ENCODE measurements at regions not wholly inside any gene's neighbourhood (a gene's known extent, or its start where the extent isn't known, plus 50 kb on each side); places are given as distances from the start of the nearest gene placed in this dataset.
"Not testable (repeated sequence)": the region's sequence is repeated elsewhere in the genome, so short reads cannot be mapped to it uniquely, and the experiment has no call there.

DNA sequence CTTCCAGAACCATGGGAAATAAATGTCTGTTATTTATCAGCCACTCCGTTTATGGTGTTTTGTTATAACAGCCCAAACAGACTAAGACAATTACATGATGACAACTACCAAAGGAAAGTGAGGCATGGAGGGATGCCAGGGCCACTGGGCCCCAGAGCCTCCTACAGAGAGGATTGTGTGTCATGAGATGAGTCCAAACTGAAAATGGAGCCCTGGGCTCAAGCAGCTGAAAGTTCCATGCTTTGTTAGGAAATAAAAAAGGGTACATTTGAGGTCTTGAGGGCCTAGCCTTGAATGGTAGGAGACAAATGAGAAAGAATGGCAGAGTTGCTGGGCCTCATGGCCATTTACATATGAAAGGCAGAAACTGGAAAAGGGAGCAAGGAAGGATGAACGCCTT, 586.5 kb downstream of the CETN3 start:
- ATAC-seq: no peak
- no peak for TF ChIP-seq CTCF (IDR thresholded peaks at IDR 0.05)
- TF ChIP-seq POLR2A (IDR thresholded peaks at IDR 0.05): no peak
- Histone ChIP-seq H3K4me1 (no peaks in the 10 kb centered on the region), H3K27ac (no peak overlapping the region), H3K36me3 (replicated peaks in 1 of 2; ENCODE audit: insufficient read depth in 1 of 2, low read depth in 2 of 2) (no peaks in the 10 kb centered on the region), H3K9me3 (no peaks in the 10 kb centered on the region), H3K4me3 (no peak overlapping the region), H3K27me3 (no peaks in the 10 kb centered on the region)
- WGBS, 2 donors: 66 to 82% methylated on average over 2 of the region's 2 CpGs
- intact Hi-C loops (cut with DNase I): no loop called here
- DNase-seq: no peak

- H3K4me1 ChIP-seq: no peaks in the 10 kb centered on the region
- DNase-seq (no peak), ATAC-seq (no peak)
- no peak overlapping the region for H3K27ac ChIP-seq
- no peaks in the 10 kb centered on the region for H3K27me3 ChIP-seq
- no peak overlapping the region for H3K4me3 ChIP-seq
- intact Hi-C loops (cut with DNase I): no loop called here
- H3K9me3 ChIP-seq: no peaks in the 10 kb centered on the region
- H3K36me3 ChIP-seq (replicated peaks in 1 of 2; ENCODE audit: insufficient read depth in 1 of 2, low read depth in 2 of 2): no peaks in the 10 kb centered on the region
- TF ChIP-seq CTCF (IDR thresholded peaks at IDR 0.05): no peak
- TF ChIP-seq POLR2A (IDR thresholded peaks at IDR 0.05): no peak
- 48 to 53% methylated on average over 4 of the region's 4 CpGs for WGBS, 2 donors
These were observed 591.7 kb downstream of the CETN3 start for GRCh38 chr5:89817841-89818240.

DNA sequence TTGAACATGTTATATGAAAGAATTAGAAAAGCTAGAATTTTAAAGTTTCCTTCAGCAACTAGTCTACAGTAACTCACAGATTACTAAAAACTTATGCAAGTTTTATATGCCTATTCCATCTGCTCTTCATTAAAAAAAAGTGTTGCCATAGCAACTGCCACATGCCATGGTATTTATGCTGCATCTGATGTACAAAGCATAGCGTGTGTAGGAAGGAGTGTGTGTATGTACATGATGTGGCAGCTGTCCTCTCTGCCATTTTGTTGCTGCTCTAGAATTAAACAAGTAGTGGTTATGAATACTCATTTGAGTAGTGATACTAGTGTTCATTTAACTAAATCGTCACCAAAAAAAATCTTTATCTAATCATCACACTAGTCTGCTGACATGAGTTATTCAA, 593.5 kb downstream of the CETN3 start:
- Histone ChIP-seq H3K27ac (no peak overlapping the region), H3K4me3 (no peak overlapping the region), H3K9me3 (no peaks in the 10 kb centered on the region), H3K4me1 (no peaks in the 10 kb centered on the region), H3K27me3 (no peaks in the 10 kb centered on the region), H3K36me3 (replicated peaks in 1 of 2; ENCODE audit: insufficient read depth in 1 of 2, low read depth in 2 of 2) (no peaks in the 10 kb centered on the region)
- intact Hi-C loops (cut with DNase I): no loop called here
- WGBS, 2 donors: 80 to 85% methylated on average over 2 of the region's 2 CpGs
- DNase-seq (no peak), ATAC-seq (no peak)
- TF ChIP-seq CTCF (IDR thresholded peaks at IDR 0.05) (no peak), POLR2A (IDR thresholded peaks at IDR 0.05) (no peak)

DNA sequence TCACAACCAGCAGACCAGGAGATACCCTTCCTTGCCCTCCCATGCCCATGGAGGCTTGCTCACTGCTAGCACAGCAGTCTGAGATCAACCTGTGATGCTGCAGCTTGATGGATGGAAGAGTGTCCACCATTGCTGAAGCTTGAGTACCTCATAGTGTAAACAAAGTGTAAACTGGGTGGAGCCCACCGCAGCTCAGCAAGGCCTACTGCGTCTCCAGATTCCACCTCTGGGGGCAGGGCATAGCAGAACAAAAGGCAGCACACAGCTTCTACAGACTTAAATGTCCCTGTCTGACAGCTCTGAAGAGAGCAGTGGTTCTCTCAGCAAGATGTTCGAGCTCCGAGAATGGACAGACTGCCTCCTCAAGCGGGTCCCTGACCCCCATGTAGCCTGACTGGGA, 608.8 kb downstream of the CETN3 start:
- H3K27ac ChIP-seq; DNase-seq; H3K27me3 ChIP-seq; ATAC-seq; H3K4me3 ChIP-seq; H3K4me1 ChIP-seq; intact Hi-C loops (cut with DNase I); H3K36me3 ChIP-seq (replicated peaks in 1 of 2; ENCODE audit: insufficient read depth in 1 of 2, low read depth in 2 of 2); H3K9me3 ChIP-seq: not testable (repeated sequence)
- WGBS, 2 donors: 79 to 83% methylated on average over 5 of the region's 5 CpGs

- H3K36me3 ChIP-seq (replicated peaks in 1 of 2; ENCODE audit: insufficient read depth in 1 of 2, low read depth in 2 of 2); ATAC-seq; H3K4me1 ChIP-seq; H3K27ac ChIP-seq; H3K27me3 ChIP-seq; intact Hi-C loops (cut with DNase I); DNase-seq; H3K4me3 ChIP-seq; H3K9me3 ChIP-seq: not testable (repeated sequence)
- 83 to 87% methylated on average over 6 of the region's 6 CpGs for WGBS, 2 donors
These were observed 615.1 kb downstream of the CETN3 start for GRCh38 chr5:89794504-89794903.

GRCh38 chr5:89779734-89780133, 629.8 kb downstream of the CETN3 start:
- H3K4me1 ChIP-seq; intact Hi-C loops (cut with DNase I); H3K36me3 ChIP-seq (replicated peaks in 1 of 2; ENCODE audit: insufficient read depth in 1 of 2, low read depth in 2 of 2); ATAC-seq; H3K27me3 ChIP-seq; H3K4me3 ChIP-seq; H3K27ac ChIP-seq; DNase-seq: not testable (repeated sequence)
- peaks cover 0 to 14% (median 0%) of the 10 kb centered on the region in 3 donors for H3K9me3 ChIP-seq
